Gastrocnemius medialis (tissue), 4 donors: ENCODE measurements at regions not wholly inside any gene's neighbourhood (a gene's known extent, or its start where the extent isn't known, plus 50 kb on each side); places are given as distances from the start of the nearest gene placed in this dataset.

Experiments used
- ATAC-seq, 2 donors: fragments of 150-250 bp; one replicate each; pipeline ENCODE4 v1.9.1; 2016
- DNase-seq, 2 donors: peaks; one replicate each; pipeline ENCODE4 v3.0.0-alpha.2; 2019
- H3K27ac ChIP-seq, 4 donors: fragments of 200-600 bp; sonication (generic); 1 replicate in 1 of 4; 2 replicates in 3 of 4; pipeline ENCODE4 v1.5.1; 2016 to 2018; ENCODE audit warnings: mild to moderate bottlenecking in 2 of 4, moderate library complexity in 1 of 4
- H3K27me3 ChIP-seq, 3 donors: fragments of 200-600 bp; sonication (generic) in 2 of 3; 1 replicate in 1 of 3; 2 replicates in 2 of 3; pipeline versions ENCODE4 v1.5.1 to v1.6.0; 2016 to 2019; ENCODE audit warnings: mild to moderate bottlenecking in 1 of 3, moderate library complexity in 1 of 3
- H3K36me3 ChIP-seq, 2 donors: fragments of 200-600 bp; sonication (generic) in 1 of 2; one replicate each; pipeline ENCODE4 v1.5.1; 2017 to 2018
- H3K4me1 ChIP-seq, 2 donors: fragments of 200-600 bp; sonication (generic) in 1 of 2; one replicate each; pipeline ENCODE4 v1.5.1; 2016 to 2017; ENCODE audit warnings: mild to moderate bottlenecking in 2 of 2
- H3K4me3 ChIP-seq, 4 donors: fragments of 200-600 bp; sonication (generic) in 3 of 4; 1 replicate in 1 of 4; 2 replicates in 3 of 4; pipeline ENCODE4 v1.5.1; 2016 to 2019; ENCODE audit warnings: mild to moderate bottlenecking in 2 of 4
- H3K9me3 ChIP-seq, 3 donors: fragments of 200-600 bp; sonication (generic) in 2 of 3; 1 replicate in 1 of 3; 2 replicates in 2 of 3; pipeline ENCODE4 v1.5.1; 2016 to 2019
- POLR2A ChIP-seq, 2 donors: fragments of 450-650 bp; IDR thresholded peaks; one replicate each; pipeline ENCODE4 v1.6.1; 2017; ENCODE audit warnings: antibody characterized with exemption in 2 of 2, mild to moderate bottlenecking in 2 of 2, moderate library complexity in 2 of 2
- in situ Hi-C, 4 donors: fragments of 200-750 bp; cut with MboI; loops; one replicate each; pipeline versions ENCODE4 v1.15.0 to v1.8.0; 2017; ENCODE audit warnings: low sequenced_read_pairs in 4 of 4
- intact Hi-C: fragments of 100-400 bp; cut with DNase I; formaldehyde crosslinking; loops from one replicate; pipeline ENCODE4 v1.15.1; 2023; ENCODE audit warnings: low total_unique reads
- TF ChIP-seq, protein P1 (sequence below), 5 experiments: fragments of 450-650 bp in 3 of 5; fragments of 200-600 bp in 2 of 5; sonication (generic) in 2 of 5; IDR thresholded peaks in 4 of 5; conservative IDR thresholded peaks in 1 of 5; 1 replicate in 4 of 5; 2 replicates in 1 of 5; pipeline ENCODE4 v1.5.1; 2016 to 2019; ENCODE audit warnings: antibody characterized with exemption in 5 of 5, mild to moderate bottlenecking in 3 of 5, moderate library complexity in 3 of 5

DNA sequence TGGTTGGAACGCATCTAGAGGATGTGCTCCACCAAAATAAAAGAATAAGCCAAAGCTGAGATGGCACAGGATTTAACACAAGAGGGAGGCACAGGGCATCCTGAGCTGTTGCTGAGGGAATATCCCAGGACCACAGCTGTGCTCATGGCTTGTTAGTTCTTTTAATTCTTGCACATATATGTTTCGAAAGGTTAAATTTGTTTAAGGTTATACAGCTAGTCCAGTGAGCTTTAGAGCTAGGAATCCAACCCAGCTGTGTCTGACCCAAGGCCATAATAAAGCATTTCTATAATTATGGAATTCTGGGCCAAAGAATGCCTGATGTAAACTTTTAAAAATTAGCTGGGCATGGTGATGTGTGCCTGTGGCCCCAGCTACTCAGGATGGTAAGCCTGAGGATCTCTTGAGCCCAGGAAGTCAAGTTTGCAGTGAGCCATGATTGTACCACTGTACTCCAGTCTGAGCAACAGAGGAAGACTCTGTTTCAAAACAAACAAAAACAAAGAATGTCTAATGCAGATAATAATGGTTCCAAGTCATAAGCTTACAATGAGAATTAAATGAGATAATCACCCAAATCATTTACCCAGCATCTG is 66.4 kb upstream of the CCBE1 start:
- no peak for TF ChIP-seq POLR2A (IDR thresholded peaks at IDR 0.05)
- TF ChIP-seq, protein P1, sequence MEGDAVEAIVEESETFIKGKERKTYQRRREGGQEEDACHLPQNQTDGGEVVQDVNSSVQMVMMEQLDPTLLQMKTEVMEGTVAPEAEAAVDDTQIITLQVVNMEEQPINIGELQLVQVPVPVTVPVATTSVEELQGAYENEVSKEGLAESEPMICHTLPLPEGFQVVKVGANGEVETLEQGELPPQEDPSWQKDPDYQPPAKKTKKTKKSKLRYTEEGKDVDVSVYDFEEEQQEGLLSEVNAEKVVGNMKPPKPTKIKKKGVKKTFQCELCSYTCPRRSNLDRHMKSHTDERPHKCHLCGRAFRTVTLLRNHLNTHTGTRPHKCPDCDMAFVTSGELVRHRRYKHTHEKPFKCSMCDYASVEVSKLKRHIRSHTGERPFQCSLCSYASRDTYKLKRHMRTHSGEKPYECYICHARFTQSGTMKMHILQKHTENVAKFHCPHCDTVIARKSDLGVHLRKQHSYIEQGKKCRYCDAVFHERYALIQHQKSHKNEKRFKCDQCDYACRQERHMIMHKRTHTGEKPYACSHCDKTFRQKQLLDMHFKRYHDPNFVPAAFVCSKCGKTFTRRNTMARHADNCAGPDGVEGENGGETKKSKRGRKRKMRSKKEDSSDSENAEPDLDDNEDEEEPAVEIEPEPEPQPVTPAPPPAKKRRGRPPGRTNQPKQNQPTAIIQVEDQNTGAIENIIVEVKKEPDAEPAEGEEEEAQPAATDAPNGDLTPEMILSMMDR (IDR thresholded peaks at IDR 0.05 in 4 of 5, conservative IDR thresholded peaks at IDR 0.05 in 1 of 5): no peak
- Histone ChIP-seq H3K27me3 (no peaks in the 10 kb centered on the region), H3K36me3 (no peaks in the 10 kb centered on the region), H3K4me1 (no peaks in the 10 kb centered on the region), H3K9me3 (no peaks in the 10 kb centered on the region), H3K4me3 (no peak overlapping the region), H3K27ac (no peak overlapping the region)
- in situ Hi-C loops: no loop called here
- ATAC-seq: no peak
- no peak for DNase-seq
- intact Hi-C loops: no loop called here

DNA sequence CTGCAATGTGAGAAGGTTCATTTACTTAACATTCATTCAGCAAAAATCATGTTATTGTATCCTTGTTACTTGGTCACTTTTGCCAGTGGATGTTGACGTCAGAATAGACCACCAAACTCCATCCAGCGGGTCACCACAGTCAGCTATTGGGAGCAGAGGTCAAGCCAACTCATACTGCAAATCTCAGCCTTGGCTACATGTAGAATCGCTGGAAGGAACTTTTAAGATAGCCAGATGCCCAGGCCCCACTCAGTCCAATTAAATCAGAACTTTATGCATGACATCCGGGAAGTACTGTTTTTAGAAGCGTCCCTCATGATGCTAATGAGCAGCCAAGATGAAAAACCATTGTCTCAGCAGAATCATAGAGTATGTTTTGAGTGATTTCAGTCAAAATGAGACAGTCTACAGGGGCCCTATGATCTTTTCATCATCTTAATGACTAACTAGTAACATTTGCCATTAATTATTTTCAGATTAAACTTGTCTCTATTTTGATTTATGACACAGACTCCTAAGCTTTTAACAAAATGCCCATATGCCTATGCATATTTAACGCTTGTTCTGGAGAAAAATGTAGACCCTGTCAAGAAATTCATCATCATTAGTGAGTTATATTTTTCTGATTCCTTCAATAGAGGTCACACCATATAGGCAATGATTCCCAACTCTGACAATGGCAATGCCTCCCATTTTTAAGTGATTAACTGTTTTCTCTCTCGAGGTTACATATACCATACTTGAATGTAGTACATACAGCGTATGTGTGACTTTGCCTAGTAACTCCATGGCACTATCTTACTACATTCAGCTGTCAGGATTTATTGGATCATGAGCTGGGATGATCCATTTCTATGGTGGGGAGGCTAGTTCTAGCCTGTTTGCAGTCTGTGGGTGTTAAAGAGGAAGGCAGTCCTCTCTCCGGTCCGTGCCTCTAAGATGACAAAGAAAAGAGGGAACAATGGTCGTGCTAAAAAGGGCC is 63.7 kb upstream of the CCBE1 start:
- Histone ChIP-seq H3K27me3 (no peaks in the 10 kb centered on the region), H3K4me1 (no peaks in the 10 kb centered on the region), H3K4me3 (no peak overlapping the region), H3K27ac (no peak overlapping the region), H3K9me3 (no peaks in the 10 kb centered on the region), H3K36me3 (no peaks in the 10 kb centered on the region)
- intact Hi-C loops (no loop called here), in situ Hi-C loops (no loop called here)
- no peak for DNase-seq
- ATAC-seq: no peak
- TF ChIP-seq POLR2A (IDR thresholded peaks at IDR 0.05): no peak
- TF ChIP-seq, protein P1 (IDR thresholded peaks at IDR 0.05 in 4 of 5, conservative IDR thresholded peaks at IDR 0.05 in 1 of 5): no peak

DNA sequence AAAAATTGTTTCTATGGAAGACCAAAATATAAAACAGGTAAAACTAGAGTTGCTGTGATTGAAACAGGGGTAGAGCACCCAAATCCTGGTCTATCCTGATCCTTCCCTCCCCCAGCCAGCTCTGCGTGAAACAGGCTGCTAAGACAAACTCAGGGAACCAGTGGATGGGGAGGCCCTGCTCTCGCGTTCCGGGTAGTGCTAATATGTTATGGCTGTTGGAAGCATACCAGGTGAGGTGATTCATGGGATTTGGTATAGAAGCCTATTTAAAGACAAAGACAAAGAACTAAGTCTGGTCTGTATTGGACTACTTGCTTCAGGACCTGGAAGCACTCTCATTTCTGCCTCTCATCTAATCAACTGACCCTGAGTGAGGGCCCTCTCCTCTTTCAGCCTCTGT is 63.0 kb upstream of the CCBE1 start:
- DNase-seq (no peak), ATAC-seq (no peak)
- Histone ChIP-seq H3K4me1 (no peaks in the 10 kb centered on the region), H3K36me3 (no peaks in the 10 kb centered on the region), H3K27me3 (no peaks in the 10 kb centered on the region), H3K4me3 (no peak overlapping the region), H3K27ac (no peak overlapping the region), H3K9me3 (no peaks in the 10 kb centered on the region)
- TF ChIP-seq, protein P1 (IDR thresholded peaks at IDR 0.05 in 4 of 5, conservative IDR thresholded peaks at IDR 0.05 in 1 of 5): no peak
- no peak for TF ChIP-seq POLR2A (IDR thresholded peaks at IDR 0.05)
- intact Hi-C loops: no loop called here
- in situ Hi-C loops: no loop called here

DNA sequence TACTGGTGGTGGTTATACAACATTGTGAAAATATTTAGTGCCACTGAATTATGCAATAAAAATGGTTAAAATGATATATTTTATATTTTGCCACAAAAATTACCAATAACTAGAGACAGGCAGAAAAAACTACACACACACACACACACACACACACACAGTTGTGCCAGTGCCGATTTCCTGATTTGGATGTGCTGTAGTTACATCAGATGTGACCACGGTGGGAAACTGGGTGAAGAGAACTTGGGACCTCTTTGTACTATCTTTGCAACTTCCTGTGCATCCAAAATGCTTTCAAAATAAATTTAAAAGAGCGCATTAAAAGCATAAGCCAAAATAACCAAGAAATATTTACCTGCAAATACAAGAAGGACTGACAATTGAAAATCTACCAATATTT is 61.6 kb upstream of the CCBE1 start:
- intact Hi-C loops (no loop called here), in situ Hi-C loops (no loop called here)
- H3K4me1 ChIP-seq: no peaks in the 10 kb centered on the region
- TF ChIP-seq, protein P1 (IDR thresholded peaks at IDR 0.05 in 4 of 5, conservative IDR thresholded peaks at IDR 0.05 in 1 of 5): no peak
- TF ChIP-seq POLR2A (IDR thresholded peaks at IDR 0.05): no peak
- no peak overlapping the region for H3K27ac ChIP-seq
- H3K36me3 ChIP-seq: no peaks in the 10 kb centered on the region
- ATAC-seq (no peak), DNase-seq (no peak)
- no peaks in the 10 kb centered on the region for H3K9me3 ChIP-seq
- no peaks in the 10 kb centered on the region for H3K27me3 ChIP-seq
- no peak overlapping the region for H3K4me3 ChIP-seq
